ENCODE measurements at regions not wholly inside any gene's neighbourhood (a gene's known extent, or its start where the extent isn't known, plus 50 kb on each side); places are given as distances from the start of the nearest gene placed in this dataset.
"Not testable (repeated sequence)": the region's sequence is repeated elsewhere in the genome, so short reads cannot be mapped to it uniquely, and the experiment has no call there.

- no peaks in the 10 kb centered on the region for H3K4me1 Mint-ChIP-seq (ENCODE audit: low read depth)
- H3K4me3 Mint-ChIP-seq: no peak overlapping the region
- no peaks in the 10 kb centered on the region for H3K27me3 Mint-ChIP-seq (ENCODE audit: low read depth)
- DNase-seq (no peak), ATAC-seq (no peak)
- H3K36me3 Mint-ChIP-seq (ENCODE audit: insufficient read depth): no peaks in the 10 kb centered on the region
- peaks cover 13% of the 10 kb centered on the region for H3K9me3 Mint-ChIP-seq
These were observed 299.1 kb upstream of the ANKRD50 start for GRCh38 chr4:125011646-125012045.

- DNase-seq: no peak
- no peak for ATAC-seq
- H3K27me3 Mint-ChIP-seq (ENCODE audit: low read depth): no peaks in the 10 kb centered on the region
- H3K4me1 Mint-ChIP-seq (ENCODE audit: low read depth): no peaks in the 10 kb centered on the region
- peaks cover 14% of the 10 kb centered on the region for H3K9me3 Mint-ChIP-seq
- H3K4me3 Mint-ChIP-seq: no peak overlapping the region
- no peaks in the 10 kb centered on the region for H3K36me3 Mint-ChIP-seq (ENCODE audit: insufficient read depth)
These were observed 298.4 kb upstream of the ANKRD50 start for GRCh38 chr4:125010796-125011503.

- Mint-ChIP-seq H3K36me3 (ENCODE audit: insufficient read depth) (no peaks in the 10 kb centered on the region), H3K27me3 (ENCODE audit: low read depth) (no peaks in the 10 kb centered on the region), H3K4me1 (ENCODE audit: low read depth) (no peaks in the 10 kb centered on the region), H3K9me3 (peaks cover 10% of the 10 kb centered on the region), H3K4me3 (no peak overlapping the region)
- DNase-seq: no peak
- no peak for ATAC-seq
These were observed 296.1 kb upstream of the ANKRD50 start for GRCh38 chr4:125008676-125009075.

- no peaks in the 10 kb centered on the region for H3K36me3 Mint-ChIP-seq (ENCODE audit: insufficient read depth)
- peaks cover 10% of the 10 kb centered on the region for H3K9me3 Mint-ChIP-seq
- H3K27me3 Mint-ChIP-seq (ENCODE audit: low read depth): no peaks in the 10 kb centered on the region
- ATAC-seq (no peak), DNase-seq (no peak)
- H3K4me1 Mint-ChIP-seq (ENCODE audit: low read depth): no peaks in the 10 kb centered on the region
- no peak overlapping the region for H3K4me3 Mint-ChIP-seq
These were observed 292.1 kb upstream of the ANKRD50 start for GRCh38 chr4:125004676-125005075.

GRCh38 chr4:125003840-125004239 is 291.3 kb upstream of the ANKRD50 start:
- Mint-ChIP-seq H3K4me3 (no peak overlapping the region), H3K27me3 (ENCODE audit: low read depth) (no peaks in the 10 kb centered on the region), H3K4me1 (ENCODE audit: low read depth) (no peaks in the 10 kb centered on the region), H3K9me3 (peaks cover 10% of the 10 kb centered on the region), H3K36me3 (ENCODE audit: insufficient read depth) (no peaks in the 10 kb centered on the region)
- DNase-seq: no peak
- no peak for ATAC-seq

- H3K4me1 Mint-ChIP-seq (ENCODE audit: low read depth): no peaks in the 10 kb centered on the region
- DNase-seq (no peak), ATAC-seq (no peak)
- H3K4me3 Mint-ChIP-seq: no peak overlapping the region
- H3K27me3 Mint-ChIP-seq (ENCODE audit: low read depth): no peaks in the 10 kb centered on the region
- H3K36me3 Mint-ChIP-seq (ENCODE audit: insufficient read depth): no peaks in the 10 kb centered on the region
- H3K9me3 Mint-ChIP-seq: peaks cover 12% of the 10 kb centered on the region
These were observed 285.5 kb upstream of the ANKRD50 start for GRCh38 chr4:124997991-124998390.

GRCh38 chr4:124997124-124997523 is 284.6 kb upstream of the ANKRD50 start:
- DNase-seq (no peak), ATAC-seq (no peak)
- no peaks in the 10 kb centered on the region for H3K36me3 Mint-ChIP-seq (ENCODE audit: insufficient read depth)
- H3K27me3 Mint-ChIP-seq (ENCODE audit: low read depth): no peaks in the 10 kb centered on the region
- no peaks in the 10 kb centered on the region for H3K4me1 Mint-ChIP-seq (ENCODE audit: low read depth)
- H3K4me3 Mint-ChIP-seq: no peak overlapping the region
- H3K9me3 Mint-ChIP-seq: peaks cover 12% of the 10 kb centered on the region

- Mint-ChIP-seq H3K27me3 (ENCODE audit: low read depth) (no peaks in the 10 kb centered on the region), H3K4me1 (ENCODE audit: low read depth) (no peaks in the 10 kb centered on the region), H3K36me3 (ENCODE audit: insufficient read depth) (no peaks in the 10 kb centered on the region), H3K9me3 (peaks cover 12% of the 10 kb centered on the region), H3K4me3 (no peak overlapping the region)
- DNase-seq (no peak), ATAC-seq (no peak)
These were observed 281.3 kb upstream of the ANKRD50 start for GRCh38 chr4:124993838-124994237.

GRCh38 chr4:124990398-124990797 is 277.9 kb upstream of the ANKRD50 start:
- H3K36me3 Mint-ChIP-seq (ENCODE audit: insufficient read depth): no peaks in the 10 kb centered on the region
- DNase-seq (no peak), ATAC-seq (no peak)

GRCh38 chr4:124980276-124980752 is 267.8 kb upstream of the ANKRD50 start:
- no peaks in the 10 kb centered on the region for H3K36me3 Mint-ChIP-seq (ENCODE audit: insufficient read depth)
- H3K27me3 Mint-ChIP-seq (ENCODE audit: low read depth): no peaks in the 10 kb centered on the region
- DNase-seq (no peak), ATAC-seq (no peak)
- no peaks in the 10 kb centered on the region for H3K4me1 Mint-ChIP-seq (ENCODE audit: low read depth)
- H3K9me3 Mint-ChIP-seq: peaks cover 6% of the 10 kb centered on the region
- H3K4me3 Mint-ChIP-seq: no peak overlapping the region

More at GRCh38 chr4:124990398-124990797, 277.9 kb upstream of the ANKRD50 start:
- peaks cover 3% of the 10 kb centered on the region for H3K27me3 Mint-ChIP-seq (ENCODE audit: low read depth)
- H3K4me3 Mint-ChIP-seq: no peak overlapping the region
- H3K4me1 Mint-ChIP-seq (ENCODE audit: low read depth): no peaks in the 10 kb centered on the region
- H3K9me3 Mint-ChIP-seq: peaks cover 5% of the 10 kb centered on the region

- not testable (repeated sequence) for H3K4me3 Mint-ChIP-seq; H3K4me1 Mint-ChIP-seq (ENCODE audit: low read depth); ATAC-seq; H3K27me3 Mint-ChIP-seq (ENCODE audit: low read depth); DNase-seq; H3K36me3 Mint-ChIP-seq (ENCODE audit: insufficient read depth)
- peaks cover 12% of the 10 kb centered on the region for H3K9me3 Mint-ChIP-seq
These were observed 266.0 kb upstream of the ANKRD50 start for GRCh38 chr4:124978536-124978935.

GRCh38 chr4:124977045-124977444 is 264.5 kb upstream of the ANKRD50 start:
- DNase-seq: no peak
- ATAC-seq: no peak
- H3K27me3 Mint-ChIP-seq (ENCODE audit: low read depth): no peaks in the 10 kb centered on the region
- H3K36me3 Mint-ChIP-seq (ENCODE audit: insufficient read depth): no peaks in the 10 kb centered on the region
- H3K4me1 Mint-ChIP-seq (ENCODE audit: low read depth): no peaks in the 10 kb centered on the region
- H3K4me3 Mint-ChIP-seq: no peak overlapping the region
- peaks cover 15% of the 10 kb centered on the region for H3K9me3 Mint-ChIP-seq

GRCh38 chr4:124974152-124974551 is 261.6 kb upstream of the ANKRD50 start:
- ATAC-seq (no peak), DNase-seq (no peak)
- Mint-ChIP-seq H3K4me1 (ENCODE audit: low read depth) (no peaks in the 10 kb centered on the region), H3K36me3 (ENCODE audit: insufficient read depth) (no peaks in the 10 kb centered on the region), H3K4me3 (no peak overlapping the region), H3K9me3 (peaks cover 15% of the 10 kb centered on the region), H3K27me3 (ENCODE audit: low read depth) (no peaks in the 10 kb centered on the region)

GRCh38 chr4:124973716-124974115 is 261.2 kb upstream of the ANKRD50 start:
- Mint-ChIP-seq H3K9me3 (peaks cover 15% of the 10 kb centered on the region), H3K36me3 (ENCODE audit: insufficient read depth) (no peaks in the 10 kb centered on the region), H3K4me1 (ENCODE audit: low read depth) (no peaks in the 10 kb centered on the region), H3K4me3 (no peak overlapping the region), H3K27me3 (ENCODE audit: low read depth) (no peaks in the 10 kb centered on the region)
- no peak for DNase-seq
- ATAC-seq: no peak

GRCh38 chr4:124970011-124970410 is 257.5 kb upstream of the ANKRD50 start:
- DNase-seq (no peak), ATAC-seq (no peak)
- no peaks in the 10 kb centered on the region for H3K4me1 Mint-ChIP-seq (ENCODE audit: low read depth)
- no peaks in the 10 kb centered on the region for H3K27me3 Mint-ChIP-seq (ENCODE audit: low read depth)
- H3K9me3 Mint-ChIP-seq: peaks cover 9% of the 10 kb centered on the region
- no peaks in the 10 kb centered on the region for H3K36me3 Mint-ChIP-seq (ENCODE audit: insufficient read depth)
- H3K4me3 Mint-ChIP-seq: no peak overlapping the region
